Suprapubic skin (tissue), 4 donors: ENCODE measurements at regions not wholly inside any gene's neighbourhood (a gene's known extent, or its start where the extent isn't known, plus 50 kb on each side); places are given as distances from the start of the nearest gene placed in this dataset.

Source experiments
- POLR2A ChIP-seq, 2 donors: fragments of 450-650 bp; IDR thresholded peaks; one replicate each; pipeline ENCODE4 v1.6.1; 2017; ENCODE audit warnings: antibody characterized with exemption in 2 of 2, mild to moderate bottlenecking in 2 of 2, moderate library complexity in 2 of 2
- POLR2AphosphoS5 ChIP-seq, 3 donors: sonication (generic); formaldehyde crosslinking; IDR thresholded peaks; one replicate each; pipeline ENCODE4 v1.6.1; 2017; ENCODE audit warnings: antibody characterized with exemption in 3 of 3
- TF ChIP-seq, protein P1 (sequence below), 2 donors: fragments of 200-600 bp in 1 of 2; fragments of 450-650 bp in 1 of 2; sonication (generic) in 1 of 2; IDR thresholded peaks; one replicate each; pipeline ENCODE4 v1.5.1; 2016 to 2019; ENCODE audit warnings: antibody characterized with exemption in 2 of 2, mild to moderate bottlenecking in 1 of 2, moderate library complexity in 1 of 2

- TF ChIP-seq POLR2A (IDR thresholded peaks at IDR 0.05) = no peak
- TF ChIP-seq, protein P1, sequence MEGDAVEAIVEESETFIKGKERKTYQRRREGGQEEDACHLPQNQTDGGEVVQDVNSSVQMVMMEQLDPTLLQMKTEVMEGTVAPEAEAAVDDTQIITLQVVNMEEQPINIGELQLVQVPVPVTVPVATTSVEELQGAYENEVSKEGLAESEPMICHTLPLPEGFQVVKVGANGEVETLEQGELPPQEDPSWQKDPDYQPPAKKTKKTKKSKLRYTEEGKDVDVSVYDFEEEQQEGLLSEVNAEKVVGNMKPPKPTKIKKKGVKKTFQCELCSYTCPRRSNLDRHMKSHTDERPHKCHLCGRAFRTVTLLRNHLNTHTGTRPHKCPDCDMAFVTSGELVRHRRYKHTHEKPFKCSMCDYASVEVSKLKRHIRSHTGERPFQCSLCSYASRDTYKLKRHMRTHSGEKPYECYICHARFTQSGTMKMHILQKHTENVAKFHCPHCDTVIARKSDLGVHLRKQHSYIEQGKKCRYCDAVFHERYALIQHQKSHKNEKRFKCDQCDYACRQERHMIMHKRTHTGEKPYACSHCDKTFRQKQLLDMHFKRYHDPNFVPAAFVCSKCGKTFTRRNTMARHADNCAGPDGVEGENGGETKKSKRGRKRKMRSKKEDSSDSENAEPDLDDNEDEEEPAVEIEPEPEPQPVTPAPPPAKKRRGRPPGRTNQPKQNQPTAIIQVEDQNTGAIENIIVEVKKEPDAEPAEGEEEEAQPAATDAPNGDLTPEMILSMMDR (IDR thresholded peaks at IDR 0.05) = no peak
- TF ChIP-seq POLR2AphosphoS5 (IDR thresholded peaks at IDR 0.05) = no peak
These were observed 332.3 kb upstream of the MARCKS start for GRCh38 chr6:113524826-113525225.
